ENCODE measurements at regions not wholly inside any gene's neighbourhood (a gene's known extent, or its start where the extent isn't known, plus 50 kb on each side); places are given as distances from the start of the nearest gene placed in this dataset.
"Not testable (repeated sequence)": the region's sequence is repeated elsewhere in the genome, so short reads cannot be mapped to it uniquely, and the experiment has no call there.

DNA sequence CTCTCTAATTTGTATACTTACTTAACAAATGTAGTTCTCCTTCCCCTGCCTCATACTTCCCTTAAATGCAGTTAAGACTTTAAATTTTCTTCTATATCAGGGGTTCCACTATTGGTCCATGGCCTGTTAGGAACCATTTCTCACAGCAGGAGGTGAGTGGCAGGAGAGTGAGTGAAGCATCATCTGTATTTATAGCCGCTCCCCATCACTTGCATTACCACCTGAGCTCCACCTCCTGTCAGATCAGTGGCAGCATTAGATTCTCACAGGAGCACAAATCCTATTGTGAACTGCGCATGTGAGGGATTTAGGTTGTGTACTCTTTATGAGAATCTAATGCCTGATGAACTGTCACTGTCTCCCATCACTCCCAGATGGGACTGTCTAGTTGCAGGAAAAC is 72.1 kb upstream of the ALB start:
- TF ChIP-seq YY1 (IDR thresholded peaks at IDR 0.05; ENCODE audit: insufficient read depth, insufficient replicate concordance, low read depth, low read length); HDAC2 (CRISPR knock-in tag; IDR thresholded peaks at IDR 0.05); TBP (CRISPR knock-in tag; IDR thresholded peaks at IDR 0.05); CEBPB (IDR thresholded peaks at IDR 0.05; ENCODE audit: borderline replicate concordance, low read depth, low read length); ZNF274 (CRISPR knock-in tag; IDR thresholded peaks at IDR 0.05); EZH2 (conservative IDR thresholded peaks at IDR 0.05; ENCODE audit: low read depth, low read length); POLR2AphosphoS5 (IDR thresholded peaks at IDR 0.05; ENCODE audit: low read depth, low read length); BHLHE40 (IDR thresholded peaks at IDR 0.05; ENCODE audit: low read length); NR3C1 (CRISPR knock-in tag; IDR thresholded peaks at IDR 0.05); TEAD3 (CRISPR knock-in tag; optimal IDR thresholded peaks at IDR 0.05; ENCODE audit: borderline replicate concordance); NFRKB (IDR thresholded peaks at IDR 0.05); SIN3A (IDR thresholded peaks at IDR 0.05; ENCODE audit: borderline replicate concordance, low read depth, low read length); HMG20A (CRISPR knock-in tag; IDR thresholded peaks at IDR 0.05; ENCODE audit: borderline replicate concordance): not testable (repeated sequence)
- TF ChIP-seq, protein P1, sequence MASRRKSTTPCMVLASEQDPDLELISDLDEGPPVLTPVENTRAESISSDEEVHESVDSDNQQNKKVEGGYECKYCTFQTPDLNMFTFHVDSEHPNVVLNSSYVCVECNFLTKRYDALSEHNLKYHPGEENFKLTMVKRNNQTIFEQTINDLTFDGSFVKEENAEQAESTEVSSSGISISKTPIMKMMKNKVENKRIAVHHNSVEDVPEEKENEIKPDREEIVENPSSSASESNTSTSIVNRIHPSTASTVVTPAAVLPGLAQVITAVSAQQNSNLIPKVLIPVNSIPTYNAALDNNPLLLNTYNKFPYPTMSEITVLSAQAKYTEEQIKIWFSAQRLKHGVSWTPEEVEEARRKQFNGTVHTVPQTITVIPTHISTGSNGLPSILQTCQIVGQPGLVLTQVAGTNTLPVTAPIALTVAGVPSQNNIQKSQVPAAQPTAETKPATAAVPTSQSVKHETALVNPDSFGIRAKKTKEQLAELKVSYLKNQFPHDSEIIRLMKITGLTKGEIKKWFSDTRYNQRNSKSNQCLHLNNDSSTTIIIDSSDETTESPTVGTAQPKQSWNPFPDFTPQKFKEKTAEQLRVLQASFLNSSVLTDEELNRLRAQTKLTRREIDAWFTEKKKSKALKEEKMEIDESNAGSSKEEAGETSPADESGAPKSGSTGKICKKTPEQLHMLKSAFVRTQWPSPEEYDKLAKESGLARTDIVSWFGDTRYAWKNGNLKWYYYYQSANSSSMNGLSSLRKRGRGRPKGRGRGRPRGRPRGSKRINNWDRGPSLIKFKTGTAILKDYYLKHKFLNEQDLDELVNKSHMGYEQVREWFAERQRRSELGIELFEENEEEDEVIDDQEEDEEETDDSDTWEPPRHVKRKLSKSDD (CRISPR knock-in tag; IDR thresholded peaks at IDR 0.05; ENCODE audit: low read depth), result not testable (repeated sequence)
